Stimulated activated CD8-positive, alpha-beta memory T cell treated with anti-CD3 and anti-CD28 coated beads, Interleukin-15, amount 100 ng/mL, for 48 hours (primary cell): ENCODE measurements at regions not wholly inside any gene's neighbourhood (a gene's known extent, or its start where the extent isn't known, plus 50 kb on each side); places are given as distances from the start of the nearest gene placed in this dataset.

Experiments
- DNase-seq, 2 donors: peaks; one replicate each; pipeline ENCODE4 v3.0.0-alpha.2; 2020; ENCODE audit warnings: low read depth in 2 of 2

DNA sequence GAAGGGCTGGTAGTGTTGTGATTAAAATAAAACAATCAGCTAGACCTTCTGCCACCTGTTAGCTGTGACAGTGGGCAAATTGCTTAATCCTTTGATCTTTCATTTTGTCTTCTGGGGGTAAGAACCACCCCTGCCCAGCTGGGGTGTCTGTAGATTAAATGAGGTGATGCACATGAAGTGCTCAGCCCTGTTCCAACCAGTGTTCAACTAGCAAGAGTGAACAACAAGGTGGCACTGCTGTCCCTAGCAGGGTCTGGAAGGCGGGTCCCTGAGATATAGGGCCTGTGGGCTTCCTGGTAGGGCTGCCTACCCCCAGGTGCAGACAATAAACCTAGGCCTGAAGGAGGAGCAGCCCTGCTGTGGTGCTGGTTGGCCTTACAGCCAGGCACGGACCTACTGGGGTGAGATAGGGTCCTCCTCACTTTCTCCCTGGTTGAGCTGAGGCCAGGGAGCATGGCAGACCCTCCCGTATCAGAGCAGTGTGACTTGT is 60.6 kb downstream of the ARL6IP4 start:
- DNase-seq = no peak

DNA sequence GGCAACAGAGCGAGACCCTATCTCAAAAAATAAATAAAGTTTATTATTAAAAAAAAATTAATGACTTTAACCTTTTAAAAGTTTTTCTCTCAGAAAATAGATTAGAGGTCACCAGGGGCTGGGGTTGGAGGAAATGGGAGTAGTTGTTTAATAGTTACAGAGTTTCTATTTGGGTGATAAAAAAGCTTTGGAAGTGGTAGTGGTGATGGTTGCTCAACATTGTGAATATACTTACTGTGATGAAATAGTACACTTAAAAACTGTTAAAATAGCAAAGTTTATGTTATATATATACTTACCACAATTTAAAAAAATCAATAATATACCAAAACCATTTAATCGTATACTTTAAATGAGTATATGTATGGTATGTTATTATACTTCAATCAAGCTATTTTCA is 59.6 kb downstream of the ARL6IP4 start:
- DNase-seq = no peak

DNA sequence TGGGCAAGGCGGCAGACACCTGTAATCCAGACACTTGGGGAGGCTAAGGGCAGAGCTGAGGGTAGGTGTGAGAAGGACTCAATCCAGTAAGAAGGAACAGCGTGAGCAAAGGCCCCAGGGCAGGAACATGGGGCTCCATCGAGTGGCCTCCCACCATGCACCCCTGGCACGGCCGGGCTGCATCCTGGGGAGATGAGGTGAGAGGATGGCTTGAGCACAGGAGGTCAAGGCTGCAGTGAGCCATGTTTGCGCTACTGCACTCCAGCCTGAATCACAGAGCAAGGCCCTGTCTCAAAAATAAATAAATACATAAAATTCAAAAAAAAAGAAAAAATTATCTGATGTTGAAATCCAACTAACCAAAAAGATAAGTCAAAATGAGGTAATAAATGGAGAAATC is 58.5 kb downstream of the ARL6IP4 start:
- no peak for DNase-seq

DNA sequence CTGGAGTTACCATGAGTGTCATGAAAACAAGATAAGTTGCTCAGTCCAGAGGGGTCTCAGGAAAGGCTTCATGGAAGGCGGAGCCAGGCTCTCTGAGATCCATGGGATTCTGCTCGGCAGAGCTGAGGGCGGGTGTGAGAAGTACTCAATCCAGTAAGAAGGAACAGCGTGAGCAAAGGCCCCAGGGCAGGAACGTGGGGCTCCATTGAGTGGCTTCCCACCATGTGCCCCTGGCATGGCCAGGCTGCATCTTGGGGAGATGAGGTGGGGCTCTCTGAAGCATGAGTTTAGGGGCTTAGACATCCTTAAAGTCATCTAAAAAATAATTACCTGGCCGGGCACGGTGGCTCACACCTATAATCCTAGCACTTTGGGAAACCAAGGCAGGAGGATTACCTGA is 58.0 kb downstream of the ARL6IP4 start:
- DNase-seq = no peak

DNA sequence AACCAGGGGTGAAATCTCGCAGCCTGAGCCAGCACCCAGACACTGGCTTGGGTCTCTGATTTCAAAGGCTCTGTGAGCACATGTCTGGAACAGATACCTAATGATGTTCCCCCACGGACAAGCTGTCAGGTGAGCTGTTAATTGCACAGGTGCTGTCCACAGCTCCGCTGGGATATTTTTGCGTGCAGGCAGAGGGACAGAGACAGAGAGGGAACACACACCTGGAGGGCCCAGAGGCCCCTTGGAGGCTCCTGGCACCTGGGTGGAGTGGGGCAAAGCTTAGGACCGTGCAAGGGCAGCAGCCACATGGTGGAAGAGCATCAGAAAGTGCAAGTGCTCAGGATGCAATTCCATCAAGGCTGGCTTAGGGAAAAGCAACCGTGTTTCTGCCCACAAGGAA is 57.3 kb downstream of the ARL6IP4 start:
- no peak for DNase-seq

DNA sequence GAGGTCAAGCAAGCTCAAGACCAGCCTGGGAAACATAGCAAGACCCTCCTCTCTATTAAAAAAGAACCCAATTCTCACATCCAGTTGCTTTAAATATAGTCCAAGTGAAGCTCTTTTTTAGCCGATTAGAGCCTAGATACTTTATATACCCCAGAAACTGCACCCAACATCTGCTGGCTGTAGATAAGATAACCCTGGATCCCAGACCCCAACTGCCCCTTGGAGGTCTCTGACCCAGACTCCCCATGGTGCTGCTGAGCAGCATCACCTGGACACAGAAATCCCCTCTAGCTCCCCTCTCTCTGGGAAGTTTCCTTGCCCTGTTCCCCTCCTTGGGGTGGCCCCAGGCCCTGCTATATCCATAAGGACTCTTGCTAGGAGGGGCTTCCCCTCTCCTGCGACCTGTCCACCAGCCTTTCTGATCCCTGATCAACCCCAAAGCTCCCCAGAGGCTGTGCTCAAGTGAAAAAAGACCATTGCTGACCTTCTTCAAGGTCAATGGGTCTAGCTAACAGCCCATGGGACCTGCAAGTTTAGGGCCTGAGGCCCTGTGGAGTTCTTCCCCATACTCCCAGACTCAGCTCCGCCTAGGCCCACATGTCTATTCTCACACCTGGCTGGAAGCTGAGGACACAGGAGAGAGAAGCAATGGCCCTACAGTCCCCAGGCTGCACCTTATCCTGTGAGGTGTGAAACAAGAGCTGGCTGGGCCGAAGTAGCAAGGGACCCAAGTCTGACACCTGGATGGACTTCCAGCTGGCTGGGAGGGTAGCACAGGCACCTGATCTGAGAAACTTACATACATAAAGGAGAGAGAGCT is 56.2 kb downstream of the ARL6IP4 start:
- DNase-seq = no peak

DNA sequence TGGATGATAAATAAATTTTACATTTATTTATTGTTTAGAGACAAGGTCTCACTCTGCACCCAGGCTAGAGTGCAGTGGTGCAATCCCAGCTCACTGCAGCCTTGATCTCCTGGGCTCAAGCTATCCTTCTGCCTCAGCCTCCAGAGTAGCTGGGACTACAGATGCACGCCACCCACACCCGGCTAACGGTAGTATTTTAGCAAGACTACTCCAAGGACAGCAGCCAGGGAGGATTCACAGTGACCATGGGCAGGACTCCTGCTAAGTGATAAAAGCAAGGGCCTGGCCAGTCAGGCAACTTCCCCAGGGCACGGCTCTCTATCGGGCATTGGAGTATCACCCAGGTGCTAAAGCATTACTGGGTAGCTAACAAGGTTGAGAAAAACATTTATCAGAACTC is 55.4 kb downstream of the ARL6IP4 start:
- no peak for DNase-seq

DNA sequence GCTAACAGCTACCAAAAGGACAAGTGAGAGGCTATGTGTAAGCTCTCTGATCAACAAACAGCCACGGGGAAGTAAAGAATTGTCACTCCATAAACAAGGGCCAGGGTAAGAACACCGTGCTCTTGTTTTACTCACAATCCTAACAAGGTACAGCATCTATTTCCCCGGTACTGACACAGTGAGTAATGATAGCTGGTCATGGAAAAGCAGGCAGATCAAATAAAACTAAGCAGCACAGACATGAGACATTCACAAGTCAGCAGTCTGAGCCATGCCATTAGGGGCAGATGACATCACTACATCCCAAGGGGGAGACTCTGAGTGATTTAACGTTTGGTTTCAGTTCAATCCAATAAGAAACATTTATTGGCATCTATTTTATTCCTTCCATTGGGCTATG is 54.4 kb downstream of the ARL6IP4 start:
- DNase-seq = no peak

DNA sequence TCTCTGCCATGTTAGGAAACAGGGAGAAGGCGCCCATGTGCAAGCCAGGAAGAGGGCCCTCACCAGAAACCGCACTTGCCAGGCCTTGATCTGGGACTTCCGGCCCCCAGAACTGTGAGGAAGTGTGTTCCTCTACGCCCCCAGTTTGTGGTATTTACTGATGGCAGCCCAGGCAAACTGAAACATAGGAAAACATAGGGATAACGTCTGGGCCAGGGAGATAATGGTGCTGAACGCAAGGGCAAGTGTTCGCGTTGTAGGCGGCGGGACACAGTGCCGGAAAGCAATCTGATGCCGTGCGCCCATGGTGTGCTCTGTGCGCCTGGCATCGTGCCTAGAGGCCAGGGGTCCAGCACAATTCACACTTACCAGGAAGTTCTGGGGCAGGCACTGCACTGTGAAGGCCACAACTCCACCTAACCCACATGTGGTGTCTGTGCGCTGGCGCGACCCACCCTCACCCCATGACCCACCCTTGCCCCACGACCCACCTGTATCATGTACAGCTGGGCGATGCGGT is 53.6 kb downstream of the ARL6IP4 start:
- no peak for DNase-seq

DNA sequence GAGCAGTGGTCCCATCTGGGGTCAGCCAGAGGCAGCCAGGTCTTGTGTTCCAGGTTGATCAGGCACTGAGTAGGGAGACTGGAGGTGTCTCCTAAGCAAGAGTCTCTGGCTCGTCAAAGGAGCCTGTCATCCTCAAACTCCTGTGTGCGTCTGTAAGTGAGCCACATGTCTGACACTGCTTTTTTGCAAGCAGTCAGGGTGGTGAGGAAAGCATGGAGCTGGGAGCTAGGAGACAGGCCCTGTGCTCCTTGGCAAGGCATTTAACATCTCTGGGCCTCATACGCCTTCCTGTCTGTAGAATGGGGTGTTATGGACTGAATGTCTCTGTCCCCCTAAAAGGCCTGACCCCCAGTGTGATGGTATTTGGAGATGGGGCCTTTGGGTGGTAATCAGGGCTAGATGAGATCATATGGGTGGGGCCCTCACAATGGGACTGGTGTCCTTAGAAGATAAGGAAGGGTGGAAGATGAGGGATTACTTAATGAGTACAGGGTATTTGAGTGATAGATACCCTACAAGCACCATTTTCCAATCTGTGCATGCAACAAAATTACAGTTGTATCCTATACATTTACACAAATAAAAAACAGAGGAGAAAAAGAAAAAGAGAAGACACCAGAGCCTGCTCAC is 53.0 kb downstream of the ARL6IP4 start:
- no peak for DNase-seq

DNA sequence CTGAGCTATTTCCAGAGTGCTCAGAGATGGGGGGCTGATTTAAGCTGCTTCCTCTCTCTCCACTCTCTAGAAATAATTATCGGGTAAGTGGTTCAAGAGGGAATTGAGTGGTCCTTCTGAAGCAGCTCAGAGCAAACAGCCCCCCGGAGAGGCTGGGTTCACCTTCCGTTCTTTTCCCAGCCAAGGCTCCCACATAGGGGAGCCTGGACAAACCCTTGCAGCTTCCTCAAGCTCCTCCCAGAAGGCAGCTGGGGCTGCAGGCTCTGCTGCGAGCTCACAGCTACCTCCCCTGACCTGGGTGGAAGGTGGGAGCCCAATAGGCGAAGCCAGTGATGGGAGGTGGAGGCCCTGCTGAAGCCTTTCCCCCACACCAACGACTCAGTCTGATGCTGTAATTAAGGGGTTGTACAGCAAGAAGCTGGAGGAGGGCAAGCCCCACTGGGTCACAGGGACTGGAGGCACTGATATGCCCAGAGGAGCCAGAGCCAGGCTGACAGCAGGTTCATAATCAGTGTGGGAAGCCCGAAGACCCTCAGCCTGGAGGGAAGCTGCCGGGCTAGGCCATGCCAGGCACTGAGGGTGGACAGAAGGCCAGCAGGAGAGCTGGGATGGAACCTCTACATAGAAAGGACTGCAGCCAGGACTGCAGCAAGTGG is 52.4 kb downstream of the ARL6IP4 start:
- DNase-seq = no peak
